H1 (cell line): ENCODE measurements at regions not wholly inside any gene's neighbourhood (a gene's known extent, or its start where the extent isn't known, plus 50 kb on each side); places are given as distances from the start of the nearest gene placed in this dataset.

Source experiments
- CTCF ChIA-PET: fragments of 300-600 bp; sonication (Branson Sonifier 250); formaldehyde crosslinking; loops from one replicate; lab custom pipeline; 2021; ENCODE audit not compliant: partially characterized antibody; lab: Charles Lee
- POLR2A ChIA-PET: fragments of 300-600 bp; sonication (Branson Sonifier 250); formaldehyde crosslinking; loops from one replicate; lab custom pipeline; 2021; ENCODE audit warnings: inconsistent platforms; ENCODE audit not compliant: partially characterized antibody; lab: Charles Lee
- DNase-seq, 2 experiments: peaks; one replicate each; pipeline versions ENCODE4 v3.0.0 to v3.0.0-alpha.2; 2010 to 2022; ENCODE audit warnings: low spot score in 2 of 2, low read depth in 1 of 2, mixed read lengths in 1 of 2
- FAIRE-seq: peaks from 2 replicates; lab custom pipeline; 2011; peaks lifted over from hg19 to GRCh38; lab: Jason Lieb, UNC
- H2AFZ ChIP-seq: 2 replicates; pipeline ENCODE4 v1.8.1; 2012; ENCODE audit warnings: low read length, inconsistent platforms
- H2AK5ac ChIP-seq: 2 replicates; pipeline ENCODE4 v1.6.1; 2013; ENCODE audit warnings: low read depth, low read length
- H2BK120ac ChIP-seq: replicated peaks from 2 replicates; pipeline ENCODE3; 2013; ENCODE audit warnings: low read depth, low read length, inconsistent platforms
- H2BK12ac ChIP-seq: 2 replicates; pipeline ENCODE4 v1.6.1; 2013; ENCODE audit warnings: low read depth, low read length
- H2BK15ac ChIP-seq: 2 replicates; pipeline ENCODE4 v1.6.1; 2013; ENCODE audit warnings: low read length
- H2BK20ac ChIP-seq: 2 replicates; pipeline ENCODE4 v1.6.1; 2013; ENCODE audit warnings: low read length
- H2BK5ac ChIP-seq: 2 replicates; pipeline ENCODE4 v1.6.1; 2013; ENCODE audit warnings: low read depth, low read length
- H3K14ac ChIP-seq: 2 replicates; pipeline ENCODE4 v1.6.1; 2013; ENCODE audit warnings: inconsistent platforms; ENCODE audit not compliant: insufficient read length
- H3K18ac ChIP-seq: 2 replicates; pipeline ENCODE4 v1.6.1; 2013; ENCODE audit warnings: low read length; ENCODE audit errors: extremely low read depth
- H3K23ac ChIP-seq: 2 replicates; pipeline ENCODE4 v1.6.1; 2013; ENCODE audit warnings: inconsistent platforms; ENCODE audit not compliant: insufficient read length
- H3K23me2 ChIP-seq: 2 replicates; pipeline ENCODE4 v1.6.1; 2013; ENCODE audit warnings: low read depth, low read length
- H3K27ac ChIP-seq: 2 replicates; pipeline ENCODE4 v1.6.1; 2011; ENCODE audit warnings: low read depth, low read length, inconsistent platforms
- H3K27me3 ChIP-seq, 4 experiments: replicated peaks in 1 of 4; 1 replicate in 1 of 4; 2 replicates in 3 of 4; pipeline versions ENCODE4 v1.6.1 to v1.8.1; 2011 to 2013; ENCODE audit warnings: low read length in 3 of 4, mild to moderate bottlenecking in 3 of 4, inconsistent platforms in 2 of 4, mixed read lengths in 2 of 4, moderate library complexity in 1 of 4; ENCODE audit not compliant: control insufficient read depth in 3 of 4, insufficient read depth in 3 of 4; ENCODE audit errors: extremely low read depth in 1 of 4
- H3K36me3 ChIP-seq, 4 experiments: 2 replicates each; pipeline versions ENCODE4 v1.6.1 to v1.8.1; 2011 to 2013; ENCODE audit warnings: mild to moderate bottlenecking in 4 of 4, low read length in 3 of 4, moderate library complexity in 2 of 4, control low read depth in 1 of 4, inconsistent platforms in 1 of 4; ENCODE audit not compliant: insufficient read depth in 4 of 4, control insufficient read depth in 2 of 4
- H3K4ac ChIP-seq: replicated peaks from 2 replicates; pipeline ENCODE3; 2013; ENCODE audit warnings: low read length, low read depth, mixed read lengths, inconsistent platforms; ENCODE audit not compliant: insufficient read length
- H3K4me1 ChIP-seq, 4 experiments: replicated peaks in 1 of 4; 1 replicate in 1 of 4; 2 replicates in 3 of 4; pipeline versions ENCODE4 v1.6.1 to v1.8.1; 2011 to 2013; ENCODE audit warnings: low read length in 3 of 4, inconsistent platforms in 2 of 4, mixed read lengths in 1 of 4; ENCODE audit not compliant: insufficient read depth in 4 of 4, control insufficient read depth in 3 of 4
- H3K4me2 ChIP-seq, 2 experiments: 2 replicates each; pipeline versions ENCODE4 v1.6.1 to v1.8.1; 2011 to 2013; ENCODE audit warnings: low read depth in 2 of 2, low read length in 2 of 2, control low read depth in 1 of 2, inconsistent platforms in 1 of 2, mild to moderate bottlenecking in 1 of 2; ENCODE audit not compliant: insufficient read depth in 1 of 2
- H3K4me3 ChIP-seq, 4 experiments: fragments of 200-600, 300-600 bp in 1 of 4; sonication (generic), shearing (Covaris generic), sonication (Bioruptor Twin) in 1 of 4; 2 replicates each; pipeline versions ENCODE4 v1.5.1 to v1.8.1; 2011 to 2016; ENCODE audit warnings: low read length in 4 of 4, low read depth in 3 of 4, control low read depth in 2 of 4, inconsistent platforms in 2 of 4, mild to moderate bottlenecking in 2 of 4, mixed read lengths in 1 of 4, moderate library complexity in 1 of 4; ENCODE audit not compliant: insufficient read depth in 2 of 4; ENCODE audit errors: extremely low read depth in 1 of 4
- H3K56ac ChIP-seq: replicated peaks from 2 replicates; pipeline ENCODE3; 2013; ENCODE audit warnings: low read depth, mild to moderate bottlenecking, mixed read lengths, low read length, inconsistent platforms; ENCODE audit not compliant: insufficient read length
- H3K79me1 ChIP-seq: 2 replicates; pipeline ENCODE4 v1.6.1; 2013; ENCODE audit warnings: low read depth, low read length, control low read depth
- H3K79me2 ChIP-seq, 2 experiments: 2 replicates each; pipeline versions ENCODE4 v1.6.1 to v1.8.1; 2012 to 2013; ENCODE audit warnings: low read length in 2 of 2, mild to moderate bottlenecking in 2 of 2, inconsistent platforms in 1 of 2; ENCODE audit not compliant: insufficient read depth in 2 of 2, control insufficient read depth in 1 of 2
- H3K9ac ChIP-seq, 4 experiments: replicated peaks in 1 of 4; 1 replicate in 1 of 4; 2 replicates in 3 of 4; pipeline versions ENCODE4 v1.6.1 to v1.8.1; 2011 to 2013; ENCODE audit warnings: low read depth in 3 of 4, low read length in 3 of 4, control low read depth in 2 of 4, mild to moderate bottlenecking in 2 of 4, moderate library complexity in 2 of 4, inconsistent platforms in 1 of 4; ENCODE audit errors: extremely low read depth in 1 of 4
- H3K9me3 ChIP-seq, 2 experiments: 2 replicates each; pipeline versions ENCODE4 v1.6.1 to v1.8.1; 2012 to 2013; ENCODE audit warnings: mild to moderate bottlenecking in 2 of 2, moderate library complexity in 2 of 2, control low read depth in 1 of 2, inconsistent platforms in 1 of 2, low read depth in 1 of 2, low read length in 1 of 2, mixed read lengths in 1 of 2; ENCODE audit not compliant: insufficient read depth in 2 of 2
- H4K20me1 ChIP-seq, 2 experiments: replicated peaks in 1 of 2; 2 replicates each; pipeline versions ENCODE3 to v1.8.1; 2011 to 2013; ENCODE audit warnings: inconsistent platforms in 2 of 2, low read length in 2 of 2, mild to moderate bottlenecking in 1 of 2; ENCODE audit not compliant: insufficient read depth in 2 of 2, control insufficient read depth in 1 of 2
- H4K5ac ChIP-seq: 2 replicates; pipeline ENCODE4 v1.6.1; 2013; ENCODE audit warnings: low read length, low read depth, mixed read lengths, inconsistent platforms; ENCODE audit not compliant: insufficient read length
- H4K8ac ChIP-seq: 2 replicates; pipeline ENCODE4 v1.8.0; 2013; ENCODE audit warnings: mild to moderate bottlenecking, moderate library complexity, low read length, inconsistent platforms; ENCODE audit not compliant: insufficient read depth; ENCODE audit errors: extremely low read depth
- H4K91ac ChIP-seq: replicated peaks from 2 replicates; pipeline ENCODE3; 2013; ENCODE audit warnings: low read length, mixed read lengths, inconsistent platforms; ENCODE audit not compliant: insufficient read length
- E2F6 ChIP-seq: IDR thresholded peaks from 2 replicates; pipeline ENCODE4 v1.6.1; 2012; ENCODE audit warnings: inconsistent platforms
- POU5F1 ChIP-seq: IDR thresholded peaks from 2 replicates; pipeline ENCODE4 v1.6.1; 2011; ENCODE audit warnings: low read depth, mild to moderate bottlenecking, low read length, moderate library complexity
- SRF ChIP-seq: IDR thresholded peaks from 2 replicates; pipeline ENCODE4 v1.6.1; 2011; ENCODE audit warnings: mild to moderate bottlenecking, low read depth, low read length, moderate library complexity
- WGBS, 2 experiments: shearing (Covaris generic) in 1 of 2; methylation state at CpG; one replicate each; pipeline versions ENCODE4 v1.1.6 to v1.1.7; 2013 to 2015; ENCODE audit warnings: low lambda C conversion rate in 2 of 2, mixed read lengths in 2 of 2, inconsistent platforms in 1 of 2, low coverage in 1 of 2, missing lambda C conversion rate in 1 of 2; ENCODE audit not compliant: insufficient replicate concordance in 2 of 2, insufficient coverage in 1 of 2, insufficient read length in 1 of 2; ENCODE audit errors: extremely low coverage in 1 of 2, missing lambda C conversion rate in 1 of 2; 5-methylcytosine and 5-hydroxymethylcytosine counted together

DNA sequence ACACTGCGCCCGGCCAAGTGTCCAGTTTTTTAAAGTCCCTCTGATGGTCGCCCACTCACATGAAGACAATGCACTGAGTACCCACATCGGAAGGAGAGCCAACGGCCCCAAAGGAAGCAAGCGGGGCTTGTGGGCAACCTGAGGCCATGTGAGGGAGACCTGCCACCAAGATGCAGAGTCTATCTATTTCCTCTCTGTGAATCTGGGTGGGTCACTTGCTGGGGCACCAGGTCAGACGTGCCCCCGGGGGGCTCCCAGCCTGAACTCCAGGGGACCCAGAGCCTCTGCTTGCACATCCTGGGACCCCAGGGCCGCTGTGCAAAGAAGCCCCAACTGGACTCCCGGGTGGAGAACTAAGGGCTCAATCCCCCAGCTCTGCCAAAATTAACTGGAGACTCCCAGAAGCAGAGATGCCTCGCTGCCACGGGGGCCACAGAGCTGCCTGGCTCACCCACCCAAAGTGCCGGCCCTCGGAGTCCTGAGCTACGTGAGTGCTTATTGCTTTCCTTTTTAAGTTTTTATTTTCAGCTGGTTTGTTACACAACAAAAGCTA, 106.4 kb downstream of the BRD1 start:
- Histone ChIP-seq H3K27me3 (peaks cover 3 to 20% (median 14%) of the 10 kb centered on the region in 4 experiments; a peak in 5 of 7 replicates), H3K4ac (no peak overlapping the region), H3K4me1 (peaks cover 0 to 5% (median 0%) of the 10 kb centered on the region in 4 experiments; a peak in 3 of 7 replicates), H4K5ac (no peak overlapping the region), H4K20me1 (peaks cover 0 to 3% of the 10 kb centered on the region in 2 experiments), H2AFZ (no peak overlapping the region), H4K91ac (no peak overlapping the region), H3K4me3 (no peak overlapping the region), H2BK20ac (no peak overlapping the region), H3K79me1 (no peaks in the 10 kb centered on the region), H3K23me2 (no peaks in the 10 kb centered on the region), H2BK120ac (no peak overlapping the region), H3K9ac (no peak overlapping the region), H2BK12ac (no peak overlapping the region), H2BK15ac (no peak overlapping the region), H3K27ac (no peak overlapping the region), H3K9me3 (no peaks in the 10 kb centered on the region), H2BK5ac (no peak overlapping the region), H3K23ac (no peak overlapping the region), H3K18ac (no peak overlapping the region), H3K36me3 (no peaks in the 10 kb centered on the region), H4K8ac (no peak overlapping the region), H2AK5ac (no peak overlapping the region), H3K79me2 (no peaks in the 10 kb centered on the region), H3K4me2 (no peak overlapping the region), H3K14ac (no peak overlapping the region), H3K56ac (no peak overlapping the region)
- TF ChIP-seq SRF (no peak), E2F6 (no peak), POU5F1 (no peak)
- DNase-seq (no peak), FAIRE-seq (no peak)
- 91% methylated on average over 13 of the region's 15 CpGs; no CpG with 5 or more reads in 1 of the 2 experiments for WGBS, 2 experiments
- POLR2A ChIA-PET, result no interaction called here
- CTCF ChIA-PET, result no interaction called here
